ENCODE measurements at regions not wholly inside any gene's neighbourhood (a gene's known extent, or its start where the extent isn't known, plus 50 kb on each side); places are given as distances from the start of the nearest gene placed in this dataset.

DNA sequence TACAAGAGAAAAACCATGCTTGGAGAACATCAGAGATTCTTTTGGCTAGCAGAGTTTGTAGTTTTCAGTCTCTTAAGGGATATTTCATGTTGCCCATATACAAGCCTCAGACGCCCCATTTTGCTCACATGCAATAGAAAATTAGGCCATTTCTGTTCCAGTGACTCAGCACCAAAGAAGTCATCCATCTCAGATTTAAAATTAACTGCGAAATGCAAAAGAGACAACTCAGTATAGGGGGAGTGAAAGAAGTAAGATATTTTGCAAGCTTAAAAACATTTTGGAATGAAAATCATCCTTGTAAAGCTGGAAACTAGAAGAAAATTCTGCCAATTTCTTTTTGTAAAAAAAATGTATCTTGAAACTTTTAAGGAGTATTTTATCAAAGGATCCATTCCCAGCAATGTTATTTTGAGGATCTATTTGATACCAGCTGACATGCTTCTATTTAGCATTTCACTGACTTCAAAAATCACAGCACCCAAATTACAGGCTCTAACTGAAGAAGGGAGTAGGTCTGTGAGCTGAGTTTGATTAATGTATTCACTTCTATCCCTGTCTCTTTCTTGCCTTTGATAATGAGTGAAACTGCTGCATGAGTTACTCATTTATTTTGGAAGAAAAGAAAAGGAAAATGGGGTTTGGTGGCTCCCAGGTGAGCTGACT, 223.7 kb upstream of the SULF2 start:
- Histone ChIP-seq H3K36me3 (ENCODE audit: insufficient read depth, low read length) (no peaks in the 10 kb centered on the region), H3K4me1 (ENCODE audit: insufficient read depth, low read length) (peaks cover 41% of the 10 kb centered on the region), H3K79me2 (ENCODE audit: insufficient read depth, low read length) (no peaks in the 10 kb centered on the region), H4K20me1 (ENCODE audit: insufficient read depth, low read length) (no peaks in the 10 kb centered on the region), H3K4me2 (ENCODE audit: insufficient read depth, low read length) (no peak overlapping the region), H3K9ac (ENCODE audit: low read depth, low read length) (no peak overlapping the region), H3K27ac (ENCODE audit: low read length) (no peak overlapping the region), H2AFZ (ENCODE audit: low read depth, low read length) (no peak overlapping the region), H3K9me3 (ENCODE audit: insufficient read depth, low read length, severe bottlenecking) (peaks cover 21% of the 10 kb centered on the region), H3K4me3 (ENCODE audit: low read depth in 1 of 2, low read length in 2 of 2) (no peak overlapping the region), H3K27me3 (ENCODE audit: insufficient read depth, low read length, poor library complexity) (no peaks in the 10 kb centered on the region)
- no peak for DNase-seq
- TF ChIP-seq, protein P1, sequence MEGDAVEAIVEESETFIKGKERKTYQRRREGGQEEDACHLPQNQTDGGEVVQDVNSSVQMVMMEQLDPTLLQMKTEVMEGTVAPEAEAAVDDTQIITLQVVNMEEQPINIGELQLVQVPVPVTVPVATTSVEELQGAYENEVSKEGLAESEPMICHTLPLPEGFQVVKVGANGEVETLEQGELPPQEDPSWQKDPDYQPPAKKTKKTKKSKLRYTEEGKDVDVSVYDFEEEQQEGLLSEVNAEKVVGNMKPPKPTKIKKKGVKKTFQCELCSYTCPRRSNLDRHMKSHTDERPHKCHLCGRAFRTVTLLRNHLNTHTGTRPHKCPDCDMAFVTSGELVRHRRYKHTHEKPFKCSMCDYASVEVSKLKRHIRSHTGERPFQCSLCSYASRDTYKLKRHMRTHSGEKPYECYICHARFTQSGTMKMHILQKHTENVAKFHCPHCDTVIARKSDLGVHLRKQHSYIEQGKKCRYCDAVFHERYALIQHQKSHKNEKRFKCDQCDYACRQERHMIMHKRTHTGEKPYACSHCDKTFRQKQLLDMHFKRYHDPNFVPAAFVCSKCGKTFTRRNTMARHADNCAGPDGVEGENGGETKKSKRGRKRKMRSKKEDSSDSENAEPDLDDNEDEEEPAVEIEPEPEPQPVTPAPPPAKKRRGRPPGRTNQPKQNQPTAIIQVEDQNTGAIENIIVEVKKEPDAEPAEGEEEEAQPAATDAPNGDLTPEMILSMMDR (IDR thresholded peaks at IDR 0.05; ENCODE audit: borderline replicate concordance, extremely low read depth, low read length, poor library complexity, severe bottlenecking) = no peak
- no peak for TF ChIP-seq EZH2 (IDR thresholded peaks at IDR 0.05; ENCODE audit: borderline replicate concordance, low read depth, low read length, severe bottlenecking)
- no peak for ATAC-seq (ENCODE audit: insufficient read depth, low read depth)

DNA sequence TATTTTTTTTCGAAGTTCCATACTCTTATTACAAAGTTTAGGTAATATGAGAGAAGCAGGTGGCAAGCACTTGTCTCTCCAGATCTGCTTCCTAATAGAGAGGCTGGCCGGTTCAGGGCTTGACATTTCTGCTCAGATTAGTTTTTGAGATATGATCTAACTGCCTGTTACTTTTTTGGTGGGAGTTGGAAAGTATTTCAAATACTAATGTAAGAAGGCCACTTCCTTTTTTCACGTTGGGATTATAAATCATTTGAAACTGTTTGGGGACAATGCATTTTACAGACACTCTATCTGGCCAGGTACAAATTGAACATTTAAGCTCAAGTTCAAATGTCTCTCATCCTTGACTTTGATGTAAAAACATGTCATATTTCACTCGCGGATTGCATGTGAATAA, 222.1 kb upstream of the SULF2 start:
- peak overlapping the region; percentile 90 for H3K27ac ChIP-seq (ENCODE audit: low read length)
- no peaks in the 10 kb centered on the region for H3K79me2 ChIP-seq (ENCODE audit: insufficient read depth, low read length)
- ATAC-seq (ENCODE audit: insufficient read depth, low read depth) = no peak
- no peaks in the 10 kb centered on the region for H4K20me1 ChIP-seq (ENCODE audit: insufficient read depth, low read length)
- TF ChIP-seq EZH2 (IDR thresholded peaks at IDR 0.05; ENCODE audit: borderline replicate concordance, low read depth, low read length, severe bottlenecking) = no peak
- TF ChIP-seq, protein P1 (IDR thresholded peaks at IDR 0.05; ENCODE audit: borderline replicate concordance, extremely low read depth, low read length, poor library complexity, severe bottlenecking) = no peak
- no peaks in the 10 kb centered on the region for H3K36me3 ChIP-seq (ENCODE audit: insufficient read depth, low read length)
- H3K4me2 ChIP-seq (ENCODE audit: insufficient read depth, low read length) = peak overlapping the region; percentile 53; the same call in 1 of the 2 replicates
- peaks cover 57% of the 10 kb centered on the region for H3K4me1 ChIP-seq (ENCODE audit: insufficient read depth, low read length)
- no peak overlapping the region for H3K4me3 ChIP-seq (ENCODE audit: low read depth in 1 of 2, low read length in 2 of 2)
- H2AFZ ChIP-seq (ENCODE audit: low read depth, low read length) = no peak overlapping the region
- H3K9ac ChIP-seq (ENCODE audit: low read depth, low read length) = peak overlapping the region; percentile 52
- no peak for DNase-seq
- H3K9me3 ChIP-seq (ENCODE audit: insufficient read depth, low read length, severe bottlenecking) = peaks cover 22% of the 10 kb centered on the region
- no peaks in the 10 kb centered on the region for H3K27me3 ChIP-seq (ENCODE audit: insufficient read depth, low read length, poor library complexity)

DNA sequence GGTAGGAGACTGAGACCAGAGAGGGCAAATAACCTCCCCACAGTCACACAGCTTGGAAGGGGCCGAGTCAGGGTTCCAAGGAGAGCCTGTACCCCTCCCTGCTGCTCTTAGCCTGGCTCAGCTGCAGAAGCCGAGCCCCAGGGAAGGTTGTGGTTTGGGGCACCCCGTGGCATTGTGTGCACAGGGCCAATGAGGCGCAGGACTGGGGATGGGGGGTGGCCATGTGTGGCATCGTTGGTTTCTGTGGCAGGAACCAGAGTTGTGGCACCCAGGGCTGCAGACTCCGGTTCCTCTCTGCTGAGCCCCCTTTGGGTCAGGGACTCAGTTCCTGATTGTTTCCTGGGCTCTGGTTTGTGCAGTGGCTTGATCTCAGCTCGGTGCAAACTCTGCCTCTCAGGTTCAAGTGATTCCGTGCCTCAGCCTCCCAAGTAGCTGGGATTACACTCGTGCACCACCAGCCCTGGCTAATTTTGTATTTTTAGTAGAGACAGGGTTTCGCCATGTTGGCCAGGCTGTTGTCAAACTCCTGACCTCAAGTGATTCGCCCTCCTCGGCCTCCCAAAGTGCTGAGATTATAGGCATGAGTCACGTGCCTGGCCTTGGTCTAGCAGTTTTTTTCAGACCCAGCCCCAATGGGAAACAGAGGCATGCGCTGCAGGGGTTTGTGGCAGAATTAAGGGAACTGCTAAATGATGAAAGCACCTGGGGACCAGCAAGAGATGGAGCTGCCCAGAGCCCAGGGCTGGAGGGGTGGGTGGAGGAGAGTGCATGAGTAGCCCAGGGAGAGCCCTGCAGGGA, 221.0 kb upstream of the SULF2 start:
- H3K9ac ChIP-seq (ENCODE audit: low read depth, low read length) = peak overlapping the region; percentile 52
- H3K79me2 ChIP-seq (ENCODE audit: insufficient read depth, low read length) = no peaks in the 10 kb centered on the region
- H3K9me3 ChIP-seq (ENCODE audit: insufficient read depth, low read length, severe bottlenecking) = peaks cover 23% of the 10 kb centered on the region
- peak overlapping the region; percentile 53 for H3K4me2 ChIP-seq (ENCODE audit: insufficient read depth, low read length)
- no peaks in the 10 kb centered on the region for H3K36me3 ChIP-seq (ENCODE audit: insufficient read depth, low read length)
- peak overlapping the region in 1 of 2 experiments; percentile 30; a peak in 2 of 4 replicates for H3K4me3 ChIP-seq (ENCODE audit: low read depth in 1 of 2, low read length in 2 of 2)
- TF ChIP-seq, protein P1 (IDR thresholded peaks at IDR 0.05; ENCODE audit: borderline replicate concordance, extremely low read depth, low read length, poor library complexity, severe bottlenecking) = peak; percentile 23
- no peak for TF ChIP-seq EZH2 (IDR thresholded peaks at IDR 0.05; ENCODE audit: borderline replicate concordance, low read depth, low read length, severe bottlenecking)
- peaks cover 64% of the 10 kb centered on the region for H3K4me1 ChIP-seq (ENCODE audit: insufficient read depth, low read length)
- peak overlapping the region; percentile 90 for H3K27ac ChIP-seq (ENCODE audit: low read length)
- H2AFZ ChIP-seq (ENCODE audit: low read depth, low read length) = no peak overlapping the region
- no peaks in the 10 kb centered on the region for H3K27me3 ChIP-seq (ENCODE audit: insufficient read depth, low read length, poor library complexity)
- ATAC-seq (ENCODE audit: insufficient read depth, low read depth) = peak; percentile 94
- DNase-seq = peak; percentile 93
- H4K20me1 ChIP-seq (ENCODE audit: insufficient read depth, low read length) = no peaks in the 10 kb centered on the region
